ENCODE measurements at regions not wholly inside any gene's neighbourhood (a gene's known extent, or its start where the extent isn't known, plus 50 kb on each side); places are given as distances from the start of the nearest gene placed in this dataset.

DNA sequence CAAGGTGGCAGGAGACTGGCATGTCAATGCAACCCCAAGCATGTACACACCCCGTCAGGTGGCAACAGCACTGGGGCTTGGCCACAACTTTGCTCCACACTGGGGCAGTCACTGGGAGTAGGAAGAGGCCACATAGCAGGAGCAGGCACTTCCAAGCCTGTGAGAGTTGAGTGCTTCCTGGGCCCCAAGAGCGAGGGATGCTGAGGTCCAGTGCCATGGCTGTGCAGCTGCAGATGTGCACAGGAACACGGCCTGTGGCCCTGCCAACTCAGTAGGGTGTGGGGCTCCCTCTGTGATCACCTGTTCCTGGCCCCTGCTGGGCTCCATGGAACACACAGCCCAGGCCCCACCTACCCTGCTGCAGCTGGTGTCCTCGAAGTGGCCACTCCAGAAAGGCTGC is 932.8 kb upstream of the SORCS1 start:
- TF ChIP-seq, protein P1, sequence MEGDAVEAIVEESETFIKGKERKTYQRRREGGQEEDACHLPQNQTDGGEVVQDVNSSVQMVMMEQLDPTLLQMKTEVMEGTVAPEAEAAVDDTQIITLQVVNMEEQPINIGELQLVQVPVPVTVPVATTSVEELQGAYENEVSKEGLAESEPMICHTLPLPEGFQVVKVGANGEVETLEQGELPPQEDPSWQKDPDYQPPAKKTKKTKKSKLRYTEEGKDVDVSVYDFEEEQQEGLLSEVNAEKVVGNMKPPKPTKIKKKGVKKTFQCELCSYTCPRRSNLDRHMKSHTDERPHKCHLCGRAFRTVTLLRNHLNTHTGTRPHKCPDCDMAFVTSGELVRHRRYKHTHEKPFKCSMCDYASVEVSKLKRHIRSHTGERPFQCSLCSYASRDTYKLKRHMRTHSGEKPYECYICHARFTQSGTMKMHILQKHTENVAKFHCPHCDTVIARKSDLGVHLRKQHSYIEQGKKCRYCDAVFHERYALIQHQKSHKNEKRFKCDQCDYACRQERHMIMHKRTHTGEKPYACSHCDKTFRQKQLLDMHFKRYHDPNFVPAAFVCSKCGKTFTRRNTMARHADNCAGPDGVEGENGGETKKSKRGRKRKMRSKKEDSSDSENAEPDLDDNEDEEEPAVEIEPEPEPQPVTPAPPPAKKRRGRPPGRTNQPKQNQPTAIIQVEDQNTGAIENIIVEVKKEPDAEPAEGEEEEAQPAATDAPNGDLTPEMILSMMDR (IDR thresholded peaks at IDR 0.05), result no peak
- TF ChIP-seq, protein P2, sequence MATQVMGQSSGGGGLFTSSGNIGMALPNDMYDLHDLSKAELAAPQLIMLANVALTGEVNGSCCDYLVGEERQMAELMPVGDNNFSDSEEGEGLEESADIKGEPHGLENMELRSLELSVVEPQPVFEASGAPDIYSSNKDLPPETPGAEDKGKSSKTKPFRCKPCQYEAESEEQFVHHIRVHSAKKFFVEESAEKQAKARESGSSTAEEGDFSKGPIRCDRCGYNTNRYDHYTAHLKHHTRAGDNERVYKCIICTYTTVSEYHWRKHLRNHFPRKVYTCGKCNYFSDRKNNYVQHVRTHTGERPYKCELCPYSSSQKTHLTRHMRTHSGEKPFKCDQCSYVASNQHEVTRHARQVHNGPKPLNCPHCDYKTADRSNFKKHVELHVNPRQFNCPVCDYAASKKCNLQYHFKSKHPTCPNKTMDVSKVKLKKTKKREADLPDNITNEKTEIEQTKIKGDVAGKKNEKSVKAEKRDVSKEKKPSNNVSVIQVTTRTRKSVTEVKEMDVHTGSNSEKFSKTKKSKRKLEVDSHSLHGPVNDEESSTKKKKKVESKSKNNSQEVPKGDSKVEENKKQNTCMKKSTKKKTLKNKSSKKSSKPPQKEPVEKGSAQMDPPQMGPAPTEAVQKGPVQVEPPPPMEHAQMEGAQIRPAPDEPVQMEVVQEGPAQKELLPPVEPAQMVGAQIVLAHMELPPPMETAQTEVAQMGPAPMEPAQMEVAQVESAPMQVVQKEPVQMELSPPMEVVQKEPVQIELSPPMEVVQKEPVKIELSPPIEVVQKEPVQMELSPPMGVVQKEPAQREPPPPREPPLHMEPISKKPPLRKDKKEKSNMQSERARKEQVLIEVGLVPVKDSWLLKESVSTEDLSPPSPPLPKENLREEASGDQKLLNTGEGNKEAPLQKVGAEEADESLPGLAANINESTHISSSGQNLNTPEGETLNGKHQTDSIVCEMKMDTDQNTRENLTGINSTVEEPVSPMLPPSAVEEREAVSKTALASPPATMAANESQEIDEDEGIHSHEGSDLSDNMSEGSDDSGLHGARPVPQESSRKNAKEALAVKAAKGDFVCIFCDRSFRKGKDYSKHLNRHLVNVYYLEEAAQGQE (IDR thresholded peaks at IDR 0.05; ENCODE audit: insufficient read depth in 1 of 2, low read depth in 2 of 2, low read length in 1 of 2), result no peak
- TF ChIP-seq POLR2AphosphoS5 (IDR thresholded peaks at IDR 0.05; ENCODE audit: low read depth, low read length) (no peak), TCF7L2 (IDR thresholded peaks at IDR 0.05; ENCODE audit: low read depth, low read length) (no peak)

All from Panc1 (cell line).